ENCODE measurements at regions not wholly inside any gene's neighbourhood (a gene's known extent, or its start where the extent isn't known, plus 50 kb on each side); places are given as distances from the start of the nearest gene placed in this dataset.
A peak's percentile ranks its signal among the peaks of the same experiment; 100 is the strongest.

GRCh38 chr11:57124917-57125316, 56.8 kb upstream of the LRRC55 start:
- Histone ChIP-seq H3K23ac (ENCODE audit: insufficient read length) (no peak overlapping the region), H3K23me2 (ENCODE audit: low read depth, low read length) (no peaks in the 10 kb centered on the region), H4K5ac (ENCODE audit: insufficient read length, low read depth, low read length) (no peak overlapping the region), H3K27ac (ENCODE audit: low read depth, low read length) (no peak overlapping the region), H2BK5ac (ENCODE audit: low read depth, low read length) (no peak overlapping the region), H3K27me3 (replicated peaks in 1 of 4; ENCODE audit: control insufficient read depth in 3 of 4, extremely low read depth in 1 of 4, insufficient read depth in 3 of 4, low read length in 3 of 4) (no peaks in the 10 kb centered on the region), H4K20me1 (replicated peaks in 1 of 2; ENCODE audit: control insufficient read depth in 1 of 2, insufficient read depth in 2 of 2, low read length in 2 of 2) (no peaks in the 10 kb centered on the region), H2BK20ac (ENCODE audit: low read length) (no peak overlapping the region), H2BK15ac (ENCODE audit: low read length) (no peak overlapping the region), H2BK120ac (replicated peaks; ENCODE audit: low read depth, low read length) (no peak overlapping the region), H2AK5ac (ENCODE audit: low read depth, low read length) (no peak overlapping the region), H3K56ac (replicated peaks; ENCODE audit: insufficient read length, low read depth, low read length) (no peak overlapping the region), H2AFZ (ENCODE audit: low read length) (peak overlapping the region; percentile 51; the same call in 1 of the 2 replicates), H3K9me3 (ENCODE audit: insufficient read depth in 2 of 2, low read depth in 1 of 2, low read length in 1 of 2) (no peaks in the 10 kb centered on the region), H3K14ac (ENCODE audit: insufficient read length) (no peak overlapping the region), H3K4me2 (ENCODE audit: insufficient read depth in 1 of 2, low read depth in 2 of 2, low read length in 2 of 2) (no peak overlapping the region; a peak in 1 of 4 replicates), H4K8ac (ENCODE audit: extremely low read depth, insufficient read depth, low read length) (no peak overlapping the region), H3K4ac (replicated peaks; ENCODE audit: insufficient read length, low read depth, low read length) (no peak overlapping the region), H3K4me1 (replicated peaks in 1 of 4; ENCODE audit: control insufficient read depth in 3 of 4, insufficient read depth in 4 of 4, low read length in 3 of 4) (peaks cover 0 to 10% (median 6%) of the 10 kb centered on the region in 4 experiments; a peak in 5 of 7 replicates), H3K79me2 (ENCODE audit: control insufficient read depth in 1 of 2, insufficient read depth in 2 of 2, low read length in 2 of 2) (no peaks in the 10 kb centered on the region), H3K18ac (ENCODE audit: extremely low read depth, low read length) (no peak overlapping the region), H3K36me3 (ENCODE audit: control insufficient read depth in 2 of 4, insufficient read depth in 4 of 4, low read length in 3 of 4) (no peaks in the 10 kb centered on the region), H4K91ac (replicated peaks; ENCODE audit: insufficient read length, low read length) (no peak overlapping the region), H3K4me3 (ENCODE audit: extremely low read depth in 1 of 4, insufficient read depth in 2 of 4, low read depth in 3 of 4, low read length in 4 of 4) (no peak overlapping the region), H2BK12ac (ENCODE audit: low read depth, low read length) (peak overlapping the region; percentile 10; the same call in 1 of the 2 replicates), H3K9ac (replicated peaks in 1 of 4; ENCODE audit: extremely low read depth in 1 of 4, low read depth in 3 of 4, low read length in 3 of 4) (no peak overlapping the region), H3K79me1 (ENCODE audit: low read depth, low read length) (no peaks in the 10 kb centered on the region)
- FAIRE-seq (no peak), DNase-seq (ENCODE audit: low read depth in 1 of 2, low spot score in 2 of 2) (no peak)
- ChIA-PET POLR2A (ENCODE audit: partially characterized antibody) (interaction anchor here (1.0 kb wide), 1 partner anchor 11 kb away, joined by 3 read pairs; no protein-coding TSS in a partner anchor), CTCF (ENCODE audit: partially characterized antibody) (interaction anchor here (0.6 to 28.1 kb wide), 6 partner anchors 9 to 284 kb away, joined by 3 to 942 read pairs (median 6); partner anchors contain the start of gene APLNR)
- WGBS, 2 experiments (ENCODE audit: extremely low coverage in 1 of 2, insufficient coverage in 1 of 2, insufficient read length in 1 of 2, insufficient replicate concordance in 2 of 2, low coverage in 1 of 2, low lambda C conversion rate in 2 of 2, missing lambda C conversion rate in 1 of 2), result 81% methylated on average over 4 of the region's 4 CpGs; no CpG with 5 or more reads in 1 of the 2 experiments
- no peak for TF ChIP-seq HDAC2 (IDR thresholded peaks at IDR 0.05; ENCODE audit: borderline replicate concordance in 1 of 2, low read depth in 2 of 2, low read length in 2 of 2)
- TF ChIP-seq KDM1A (IDR thresholded peaks at IDR 0.05; ENCODE audit: borderline replicate concordance, low read length), result no peak
- TF ChIP-seq KDM4A (IDR thresholded peaks at IDR 0.05; ENCODE audit: low read depth, low read length, severe bottlenecking), result no peak
- no peak for TF ChIP-seq RAD21 (IDR thresholded peaks at IDR 0.05 in 1 of 2, conservative IDR thresholded peaks at IDR 0.05 in 1 of 2; ENCODE audit: low read depth in 2 of 2, low read length in 2 of 2)
- TF ChIP-seq RNF2 (IDR thresholded peaks at IDR 0.05; ENCODE audit: borderline replicate concordance, low read depth, low read length, missing control alignments, poor library complexity, severe bottlenecking), result no peak
- TF ChIP-seq GABPA (IDR thresholded peaks at IDR 0.05; ENCODE audit: borderline replicate concordance, insufficient read depth, low read length), result no peak
- TF ChIP-seq KDM5A (IDR thresholded peaks at IDR 0.05; ENCODE audit: low read length), result no peak
- no peak for TF ChIP-seq TEAD4 (IDR thresholded peaks at IDR 0.05; ENCODE audit: low read depth, low read length)
- TF ChIP-seq GTF2F1 (IDR thresholded peaks at IDR 0.05; ENCODE audit: borderline replicate concordance, low read depth, low read length), result no peak
- no peak for TF ChIP-seq RBBP5 (IDR thresholded peaks at IDR 0.05; ENCODE audit: borderline replicate concordance, low read depth, low read length)
- no peak for TF ChIP-seq PHF8 (conservative IDR thresholded peaks at IDR 0.05; ENCODE audit: low read depth, low read length)
